Ovary (tissue), 3 donors: ENCODE measurements at regions not wholly inside any gene's neighbourhood (a gene's known extent, or its start where the extent isn't known, plus 50 kb on each side); places are given as distances from the start of the nearest gene placed in this dataset.

Experiments
- EP300 ChIP-seq: sonication (generic); formaldehyde crosslinking; IDR thresholded peaks from one replicate; pipeline ENCODE4 v1.6.1; 2017; ENCODE audit warnings: antibody characterized with exemption
- TF ChIP-seq, protein P1 (sequence below), 3 donors: fragments of 450-650 bp in 2 of 3; fragments of 200-600 bp in 1 of 3; IDR thresholded peaks; one replicate each; pipeline versions ENCODE4 v1.5.1 to v1.8.0; 2016 to 2022; ENCODE audit warnings: antibody characterized with exemption in 3 of 3, mild to moderate bottlenecking in 1 of 3
- donor health status: DM: no; HTN: no; CAD: no.

DNA sequence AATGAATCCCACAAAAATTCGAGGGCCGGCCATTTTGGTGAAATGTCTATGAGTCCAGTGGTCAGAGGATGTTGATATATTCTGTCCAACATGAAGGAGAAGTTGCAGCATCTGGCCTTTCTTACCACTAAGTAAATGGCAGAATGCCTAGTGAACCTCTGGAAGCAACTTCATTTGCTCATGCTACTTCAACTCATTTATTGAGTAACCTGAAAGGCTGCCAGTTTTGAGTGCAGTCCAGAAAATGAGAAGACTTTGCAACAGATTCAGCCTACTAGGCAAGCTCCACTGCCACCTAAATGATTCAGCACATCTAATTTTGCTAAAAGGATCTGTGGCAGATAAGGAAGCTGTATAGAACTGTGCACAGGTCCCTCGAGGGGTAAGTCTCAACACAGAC is 265.0 kb downstream of the OPA1 start:
- TF ChIP-seq, protein P1, sequence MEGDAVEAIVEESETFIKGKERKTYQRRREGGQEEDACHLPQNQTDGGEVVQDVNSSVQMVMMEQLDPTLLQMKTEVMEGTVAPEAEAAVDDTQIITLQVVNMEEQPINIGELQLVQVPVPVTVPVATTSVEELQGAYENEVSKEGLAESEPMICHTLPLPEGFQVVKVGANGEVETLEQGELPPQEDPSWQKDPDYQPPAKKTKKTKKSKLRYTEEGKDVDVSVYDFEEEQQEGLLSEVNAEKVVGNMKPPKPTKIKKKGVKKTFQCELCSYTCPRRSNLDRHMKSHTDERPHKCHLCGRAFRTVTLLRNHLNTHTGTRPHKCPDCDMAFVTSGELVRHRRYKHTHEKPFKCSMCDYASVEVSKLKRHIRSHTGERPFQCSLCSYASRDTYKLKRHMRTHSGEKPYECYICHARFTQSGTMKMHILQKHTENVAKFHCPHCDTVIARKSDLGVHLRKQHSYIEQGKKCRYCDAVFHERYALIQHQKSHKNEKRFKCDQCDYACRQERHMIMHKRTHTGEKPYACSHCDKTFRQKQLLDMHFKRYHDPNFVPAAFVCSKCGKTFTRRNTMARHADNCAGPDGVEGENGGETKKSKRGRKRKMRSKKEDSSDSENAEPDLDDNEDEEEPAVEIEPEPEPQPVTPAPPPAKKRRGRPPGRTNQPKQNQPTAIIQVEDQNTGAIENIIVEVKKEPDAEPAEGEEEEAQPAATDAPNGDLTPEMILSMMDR (IDR thresholded peaks at IDR 0.05), result no peak
- no peak for TF ChIP-seq EP300
